ENCODE measurements at regions not wholly inside any gene's neighbourhood (a gene's known extent, or its start where the extent isn't known, plus 50 kb on each side); places are given as distances from the start of the nearest gene placed in this dataset.
"Not testable (repeated sequence)": the region's sequence is repeated elsewhere in the genome, so short reads cannot be mapped to it uniquely, and the experiment has no call there.

GRCh38 chr3:105139881-105140560 is 226.7 kb upstream of the ALCAM start:
- TF ChIP-seq CTCF (IDR thresholded peaks at IDR 0.05) (no peak), POLR2A (IDR thresholded peaks at IDR 0.05) (no peak)
- H3K4me3 ChIP-seq, result no peak overlapping the region
- no peaks in the 10 kb centered on the region for H3K36me3 ChIP-seq (replicated peaks in 1 of 2)
- intact Hi-C loops (cut with DNase I), result no loop called here
- H3K9me3 ChIP-seq (replicated peaks in 1 of 3), result no peaks in the 10 kb centered on the region
- no peaks in the 10 kb centered on the region for H3K4me1 ChIP-seq (replicated peaks in 1 of 2)
- 64 to 87% (median 73%) methylated on average over 7 of the region's 7 CpGs for WGBS, 4 donors
- no peak overlapping the region for H3K27ac ChIP-seq
- H3K27me3 ChIP-seq, result no peaks in the 10 kb centered on the region
- no peak for DNase-seq

- no peaks in the 10 kb centered on the region for H3K27me3 ChIP-seq
- intact Hi-C loops (cut with DNase I), result no loop called here
- WGBS, 4 donors, result 43 to 56% (median 50%) methylated on average over 2 of the region's 2 CpGs
These were observed 225.8 kb upstream of the ALCAM start for GRCh38 chr3:105140899-105141367.

GRCh38 chr3:105144837-105145236 is 221.9 kb upstream of the ALCAM start:
- intact Hi-C loops (cut with DNase I), result no loop called here
- Histone ChIP-seq H3K27me3 (no peaks in the 10 kb centered on the region), H3K36me3 (replicated peaks in 1 of 2) (no peaks in the 10 kb centered on the region), H3K9me3 (replicated peaks in 1 of 3) (no peaks in the 10 kb centered on the region), H3K27ac (no peak overlapping the region), H3K4me1 (replicated peaks in 1 of 2) (no peaks in the 10 kb centered on the region), H3K4me3 (no peak overlapping the region)
- TF ChIP-seq CTCF (IDR thresholded peaks at IDR 0.05) (no peak), POLR2A (IDR thresholded peaks at IDR 0.05) (no peak)
- whole genome bisulfite sequencing, 4 donors, result 68 to 78% (median 72%) methylated on average over 1 of the region's 1 CpG
- DNase-seq, result no peak

More at GRCh38 chr3:105140899-105141367, 225.8 kb upstream of the ALCAM start:
- H3K36me3 ChIP-seq (replicated peaks in 1 of 2), result no peaks in the 10 kb centered on the region
- H3K9me3 ChIP-seq (replicated peaks in 1 of 3), result no peaks in the 10 kb centered on the region
- DNase-seq, result no peak
- no peaks in the 10 kb centered on the region for H3K4me1 ChIP-seq (replicated peaks in 1 of 2)
- TF ChIP-seq CTCF (IDR thresholded peaks at IDR 0.05) (no peak), POLR2A (IDR thresholded peaks at IDR 0.05) (no peak)
- no peak overlapping the region for H3K27ac ChIP-seq
- H3K4me3 ChIP-seq, result no peak overlapping the region

- H3K4me3 ChIP-seq, result no peak overlapping the region
- no peaks in the 10 kb centered on the region for H3K27me3 ChIP-seq
- no peaks in the 10 kb centered on the region for H3K9me3 ChIP-seq (replicated peaks in 1 of 3)
- no peak for DNase-seq
- 66 to 79% (median 73%) methylated on average over 1 of the region's 1 CpG for WGBS, 4 donors
- TF ChIP-seq POLR2A (IDR thresholded peaks at IDR 0.05) (no peak), CTCF (IDR thresholded peaks at IDR 0.05) (no peak)
- no peaks in the 10 kb centered on the region for H3K36me3 ChIP-seq (replicated peaks in 1 of 2)
- no peaks in the 10 kb centered on the region for H3K4me1 ChIP-seq (replicated peaks in 1 of 2)
- intact Hi-C loops (cut with DNase I), result no loop called here
- no peak overlapping the region for H3K27ac ChIP-seq
These were observed 221.2 kb upstream of the ALCAM start for GRCh38 chr3:105145511-105145910.

GRCh38 chr3:105149197-105149596 is 217.5 kb upstream of the ALCAM start:
- intact Hi-C loops (cut with DNase I); H3K36me3 ChIP-seq (replicated peaks in 1 of 2); H3K4me3 ChIP-seq; H3K27me3 ChIP-seq; H3K27ac ChIP-seq; DNase-seq; H3K4me1 ChIP-seq (replicated peaks in 1 of 2); H3K9me3 ChIP-seq (replicated peaks in 1 of 3): not testable (repeated sequence)
- 79 to 91% (median 86%) methylated on average over 3 of the region's 3 CpGs for WGBS, 4 donors
